IMR-90 (cell line): ENCODE measurements at regions not wholly inside any gene's neighbourhood (a gene's known extent, or its start where the extent isn't known, plus 50 kb on each side); places are given as distances from the start of the nearest gene placed in this dataset.

Experiments used
- ATAC-seq: fragments of 200-7000 bp; cut with Tn5 transposase; 2 replicates; pipeline ENCODE4 v1.9.1; 2020; ENCODE audit warnings: low read depth, mild to moderate bottlenecking, moderate library complexity
- BruUV-seq: library from RNA; stranded (reverse); fragments of 400-500 nt; replicated peaks from 2 replicates; lab custom pipeline; 2021; lab: Mats Ljungman, UMichigan
- CTCF ChIA-PET: fragments of 300-600 bp; formaldehyde crosslinking; extraction: SDS; loops from one replicate; lab custom pipeline; 2021; ENCODE audit warnings: antibody characterized with exemption; lab: Yijun Ruan, JAX
- POLR2A ChIA-PET: fragments of 300-600 bp; sonication (Branson Sonifier 250); formaldehyde crosslinking; loops from one replicate; lab custom pipeline; 2022; ENCODE audit warnings: antibody characterized with exemption; ENCODE audit not compliant: unreplicated experiment; lab: Charles Lee
- DNase-seq: peaks from one replicate; pipeline ENCODE4 v3.0.0; 2013
- H2AFZ ChIP-seq: replicated peaks from 2 replicates; pipeline ENCODE3; 2013; ENCODE audit warnings: low read length, mild to moderate bottlenecking; ENCODE audit not compliant: poor library complexity
- H2AK5ac ChIP-seq: 2 replicates; pipeline ENCODE4 v1.6.1; 2013; ENCODE audit warnings: low read depth, low read length, inconsistent platforms
- H2AK9ac ChIP-seq: replicated peaks from 2 replicates; pipeline ENCODE3; 2013; ENCODE audit warnings: mild to moderate bottlenecking, low read depth, low read length, moderate library complexity; ENCODE audit not compliant: poor library complexity
- H2BK120ac ChIP-seq: 2 replicates; pipeline ENCODE4 v1.6.1; 2013; ENCODE audit warnings: low read depth, low read length, inconsistent platforms
- H2BK15ac ChIP-seq: 3 replicates; pipeline ENCODE4 v1.6.1; 2013; ENCODE audit warnings: low read depth, low read length, inconsistent platforms
- H2BK20ac ChIP-seq: 2 replicates; pipeline ENCODE4 v1.6.1; 2013; ENCODE audit warnings: low read depth, mild to moderate bottlenecking, inconsistent platforms, low read length, moderate library complexity
- H2BK5ac ChIP-seq: 2 replicates; pipeline ENCODE4 v1.6.1; 2013; ENCODE audit warnings: mild to moderate bottlenecking, low read depth, low read length, inconsistent platforms; ENCODE audit not compliant: poor library complexity, severe bottlenecking
- H3K14ac ChIP-seq: replicated peaks from 2 replicates; pipeline ENCODE4 v1.6.1; 2013; ENCODE audit warnings: low read depth, low read length, inconsistent platforms
- H3K18ac ChIP-seq: 2 replicates; pipeline ENCODE4 v1.6.1; 2013; ENCODE audit warnings: low read depth, low read length, control low read depth
- H3K23ac ChIP-seq: 2 replicates; pipeline ENCODE4 v1.6.1; 2013; ENCODE audit warnings: low read depth, low read length, inconsistent platforms
- H3K27ac ChIP-seq: 2 replicates; pipeline ENCODE4 v1.5.1; 2013; ENCODE audit warnings: mild to moderate bottlenecking, control low read depth, low read length; ENCODE audit not compliant: insufficient read depth
- H3K27me3 ChIP-seq: 2 replicates; pipeline ENCODE4 v1.6.1; 2013; ENCODE audit warnings: low read length; ENCODE audit not compliant: control insufficient read depth, insufficient read depth
- H3K36me3 ChIP-seq: 2 replicates; pipeline ENCODE4 v1.6.1; 2013; ENCODE audit warnings: low read length, mixed read lengths; ENCODE audit not compliant: control insufficient read depth, insufficient read depth
- H3K4ac ChIP-seq: 2 replicates; pipeline ENCODE4 v1.6.1; 2013; ENCODE audit warnings: low read depth, low read length, inconsistent platforms
- H3K4me1 ChIP-seq: 2 replicates; pipeline ENCODE4 v1.6.1; 2013; ENCODE audit warnings: low read length, mixed read lengths; ENCODE audit not compliant: control insufficient read depth, insufficient read depth
- H3K4me2 ChIP-seq: 2 replicates; pipeline ENCODE4 v1.6.1; 2013; ENCODE audit warnings: low read depth, mild to moderate bottlenecking, control low read depth, low read length, moderate library complexity
- H3K4me3 ChIP-seq: 2 replicates; pipeline ENCODE4 v1.5.1; 2013; ENCODE audit warnings: low read depth, mild to moderate bottlenecking, control low read depth, low read length, moderate library complexity; ENCODE audit not compliant: insufficient read depth
- H3K56ac ChIP-seq: 2 replicates; pipeline ENCODE4 v1.6.1; 2013; ENCODE audit warnings: low read length, inconsistent platforms; ENCODE audit not compliant: insufficient read depth; ENCODE audit errors: extremely low read depth
- H3K79me1 ChIP-seq, 2 experiments: 2 replicates each; pipeline ENCODE4 v1.6.1; 2013; ENCODE audit warnings: low read length in 2 of 2, inconsistent platforms in 1 of 2, low read depth in 1 of 2
- H3K9ac ChIP-seq: 2 replicates; pipeline ENCODE4 v1.6.1; 2013; ENCODE audit warnings: low read depth, low read length, control low read depth
- H3K9me1 ChIP-seq: 2 replicates; pipeline ENCODE4 v1.6.1; 2013; ENCODE audit warnings: low read length, inconsistent platforms; ENCODE audit not compliant: insufficient read depth
- H3K9me3 ChIP-seq: 2 replicates; pipeline ENCODE4 v1.6.1; 2013; ENCODE audit warnings: low read length; ENCODE audit not compliant: control insufficient read depth, insufficient read depth
- H4K20me1 ChIP-seq: 2 replicates; pipeline ENCODE4 v1.6.1; 2013; ENCODE audit warnings: low read length, inconsistent platforms; ENCODE audit not compliant: insufficient read depth
- H4K5ac ChIP-seq: 2 replicates; pipeline ENCODE4 v1.6.1; 2013; ENCODE audit warnings: mild to moderate bottlenecking, low read depth, low read length, control low read depth
- H4K8ac ChIP-seq, 2 experiments: 2 replicates each; pipeline ENCODE4 v1.6.1; 2013; ENCODE audit warnings: low read depth in 2 of 2, low read length in 2 of 2, control low read depth in 1 of 2, inconsistent platforms in 1 of 2
- H4K91ac ChIP-seq: 2 replicates; pipeline ENCODE4 v1.6.1; 2013; ENCODE audit warnings: low read depth, low read length, inconsistent platforms; ENCODE audit not compliant: insufficient read depth
- CHD1 ChIP-seq: IDR thresholded peaks from 2 replicates; pipeline ENCODE4 v1.6.1; 2012; ENCODE audit warnings: low read depth, low read length, improper control_type of control experiment
- ELK1 ChIP-seq: fragments of 150-350 bp; IDR thresholded peaks from 2 replicates; pipeline ENCODE4 v1.6.1; 2016; ENCODE audit warnings: low read depth, mild to moderate bottlenecking, low read length, moderate library complexity, borderline replicate concordance
- FOS ChIP-seq: fragments of 150-350 bp; IDR thresholded peaks from 2 replicates; pipeline ENCODE4 v1.6.1; 2016; ENCODE audit warnings: low read depth, low read length
- MAFK ChIP-seq: IDR thresholded peaks from 2 replicates; pipeline ENCODE4 v1.6.1; 2012; ENCODE audit warnings: low read depth, low read length, improper control_type of control experiment
- MAZ ChIP-seq: IDR thresholded peaks from 2 replicates; pipeline ENCODE4 v1.6.1; 2012; ENCODE audit warnings: low read depth, mild to moderate bottlenecking, low read length, improper control_type of control experiment, moderate library complexity, borderline replicate concordance
- POLR2A ChIP-seq: IDR thresholded peaks from 2 replicates; pipeline ENCODE4 v1.6.1; 2012; ENCODE audit warnings: mild to moderate bottlenecking, low read depth, low read length
- RAD21 ChIP-seq: IDR thresholded peaks from 2 replicates; pipeline ENCODE4 v1.6.1; 2012; ENCODE audit warnings: low read length, improper control_type of control experiment
- RCOR1 ChIP-seq: IDR thresholded peaks from 2 replicates; pipeline ENCODE4 v1.6.1; 2012; ENCODE audit warnings: mild to moderate bottlenecking, low read length, improper control_type of control experiment; ENCODE audit not compliant: insufficient replicate concordance
- WGBS, 2 experiments: methylation state at CpG; one replicate each; pipeline versions ENCODE4 v1.1.5 to v1.1.7; 2013; ENCODE audit warnings: missing lambda C conversion rate in 2 of 2; ENCODE audit not compliant: insufficient read length in 1 of 2; ENCODE audit errors: extremely low coverage in 2 of 2; 5-methylcytosine and 5-hydroxymethylcytosine counted together
- dilution Hi-C: fragments of 300-500 bp; cut with HindIII; formaldehyde crosslinking; loops from one replicate; pipeline ENCODE4 v1.14.3; 2018; ENCODE audit warnings: low sequenced_read_pairs; ENCODE audit not compliant: unreplicated experiment
- in situ Hi-C: fragments of 300-500 bp; cut with MboI; formaldehyde crosslinking; loops from 3 replicates; pipeline ENCODE4 v1.14.3; 2019; ENCODE audit warnings: low sequenced_read_pairs, inconsistent platforms, mixed read lengths
- intact Hi-C: fragments of 100-400 bp; cut with micrococcal nuclease; formaldehyde crosslinking; loops from 2 replicates; pipeline ENCODE4 v1.10.0; 2022
- TF ChIP-seq, protein P1 (sequence below): fragments of 150-350 bp; IDR thresholded peaks from 2 replicates; pipeline ENCODE4 v1.6.1; 2017; ENCODE audit warnings: mild to moderate bottlenecking, antibody characterized with exemption, low read length, low read depth

- Histone ChIP-seq H4K20me1 (no peaks in the 10 kb centered on the region), H2BK120ac (peak overlapping the region; percentile 77), H2BK5ac (no peak overlapping the region), H4K5ac (no peak overlapping the region), H3K14ac (peak overlapping the region; percentile 51; the same call in 1 of the 2 replicates), H2AFZ (no peak overlapping the region), H3K4me3 (no peak overlapping the region), H2AK9ac (no peak overlapping the region), H4K8ac (peak overlapping the region; percentile 13 to 70; a peak in 2 of 4 replicates), H2BK20ac (peak overlapping the region; percentile 77; the same call in 1 of the 2 replicates), H3K9ac (no peak overlapping the region), H4K91ac (no peak overlapping the region; the same call in 1 of the 2 replicates), H3K56ac (no peak overlapping the region), H3K79me1 (no peaks in the 10 kb centered on the region), H3K27ac (peak overlapping the region; percentile 46; the same call in 1 of the 2 replicates), H3K36me3 (no peaks in the 10 kb centered on the region), H3K4ac (peak overlapping the region; percentile 76; the same call in 1 of the 2 replicates), H2BK15ac (peak overlapping the region; percentile 86; the same call in 2 of the 3 replicates), H3K4me2 (peak overlapping the region; percentile 67), H3K27me3 (peaks cover 2% of the 10 kb centered on the region; the same call in 1 of the 2 replicates), H3K9me3 (no peaks in the 10 kb centered on the region), H3K9me1 (peaks cover 12% of the 10 kb centered on the region), H3K18ac (peak overlapping the region; percentile 69), H3K4me1 (peaks cover 17% of the 10 kb centered on the region), H2AK5ac (peak overlapping the region; percentile 89; the same call in 1 of the 2 replicates), H3K23ac (peak overlapping the region; percentile 19; the same call in 1 of the 2 replicates)
- in situ Hi-C loops = no loop called here
- no CpG with 5 or more reads among the region's 4 CpGs for WGBS, 2 experiments
- POLR2A ChIA-PET = interaction anchor here (0.7 kb wide), 1 partner anchor 12 kb away, joined by 3 read pairs; no protein-coding TSS in a partner anchor
- no TSS peak for BruUV-seq
- intact Hi-C loops = loop anchor here (2.0 to 5.0 kb wide), 2 partner anchors 43 to 169 kb away; no protein-coding TSS in a partner anchor
- ATAC-seq (no peak), DNase-seq (peak; percentile 4)
- TF ChIP-seq MAFK (no peak), FOS (no peak), POLR2A (no peak), ELK1 (no peak), CHD1 (no peak), RCOR1 (no peak), RAD21 (no peak), MAZ (no peak)
- TF ChIP-seq, protein P1, sequence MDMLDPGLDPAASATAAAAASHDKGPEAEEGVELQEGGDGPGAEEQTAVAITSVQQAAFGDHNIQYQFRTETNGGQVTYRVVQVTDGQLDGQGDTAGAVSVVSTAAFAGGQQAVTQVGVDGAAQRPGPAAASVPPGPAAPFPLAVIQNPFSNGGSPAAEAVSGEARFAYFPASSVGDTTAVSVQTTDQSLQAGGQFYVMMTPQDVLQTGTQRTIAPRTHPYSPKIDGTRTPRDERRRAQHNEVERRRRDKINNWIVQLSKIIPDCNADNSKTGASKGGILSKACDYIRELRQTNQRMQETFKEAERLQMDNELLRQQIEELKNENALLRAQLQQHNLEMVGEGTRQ = no peak
- CTCF ChIA-PET = interaction anchor here (0.8 to 1.4 kb wide), 3 partner anchors 11 to 72 kb away, joined by 3 to 6 read pairs (median 3); no protein-coding TSS in a partner anchor
- dilution Hi-C loops = no loop called here
These were observed 214.9 kb upstream of the DDHD1 start for GRCh38 chr14:53368066-53368465.
